HCT116 (cell line): ENCODE measurements at regions not wholly inside any gene's neighbourhood (a gene's known extent, or its start where the extent isn't known, plus 50 kb on each side); places are given as distances from the start of the nearest gene placed in this dataset.

Experiments
- ATAC-seq: fragments of 200-7000 bp; cut with Tn5 transposase; 2 replicates; pipeline ENCODE4 v1.9.1; 2020; ENCODE audit warnings: mild to moderate bottlenecking, moderate library complexity
- BruUV-seq: library from RNA; stranded (reverse); fragments of 400-500 nt; replicated peaks from 2 replicates; lab custom pipeline; 2021; lab: Mats Ljungman, UMichigan
- CTCF ChIA-PET: fragments of 300-600 bp; sonication (Branson Sonifier 250); formaldehyde crosslinking; loops from one replicate; lab custom pipeline; 2021; ENCODE audit warnings: antibody characterized with exemption; lab: Charles Lee
- POLR2A ChIA-PET: fragments of 300-600, 350-600 bp; sonication (Branson Sonifier 250); formaldehyde crosslinking; loops from one replicate; lab custom pipeline; 2021; ENCODE audit warnings: antibody characterized with exemption; lab: Charles Lee
- RAD21 ChIA-PET, 2 experiments: fragments of 300-600 bp; sonication (Branson Sonifier 250); formaldehyde crosslinking; loops; one replicate each; lab custom pipeline; 2023; ENCODE audit warnings: low total read pairs in 2 of 2; ENCODE audit not compliant: uncharacterized antibody in 2 of 2, unreplicated experiment in 2 of 2, low non-redundant PET in 1 of 2; lab: Charles Lee
- DNase-seq: peaks from one replicate; pipeline ENCODE4 v3.0.0-alpha.2; 2010; ENCODE audit warnings: low read depth, low spot score
- H2AFZ ChIP-seq: fragments of 200-600 bp; shearing (Covaris generic), sonication (generic); 2 replicates; pipeline ENCODE4 v1.6.1; 2017; ENCODE audit warnings: low read depth, mixed run types, mixed read lengths, antibody characterized with exemption, low read length; ENCODE audit not compliant: poor library complexity, severe bottlenecking
- H3K27ac ChIP-seq: 2 replicates; pipeline ENCODE4 v1.5.1; 2012; ENCODE audit warnings: low read depth, low read length
- H3K27me3 ChIP-seq: fragments of 200-600 bp; sonication (generic); 2 replicates; pipeline ENCODE4 v1.6.1; 2016; ENCODE audit warnings: mixed run types, low read length, mixed read lengths; ENCODE audit not compliant: insufficient read depth
- H3K36me3 ChIP-seq, 2 experiments: fragments of 200-500 bp in 1 of 2; fragments of 200-600 bp in 1 of 2; sonication (Bioruptor generic) in 1 of 2; sonication (generic) in 1 of 2; 2 replicates each; pipeline versions ENCODE4 v1.5.1 to v1.6.1; 2014 to 2016; ENCODE audit warnings: low read length in 2 of 2, inconsistent platforms in 1 of 2, mixed read lengths in 1 of 2, mixed run types in 1 of 2; ENCODE audit not compliant: insufficient read depth in 2 of 2, control insufficient read depth in 1 of 2
- H3K4me1 ChIP-seq, 2 experiments: fragments of 200-600 bp in 1 of 2; sonication (generic) in 1 of 2; 2 replicates each; pipeline versions ENCODE4 v1.5.1 to v1.6.1; 2012 to 2017; ENCODE audit warnings: low read length in 2 of 2, inconsistent platforms in 1 of 2, mild to moderate bottlenecking in 1 of 2, mixed read lengths in 1 of 2, mixed run types in 1 of 2, moderate library complexity in 1 of 2; ENCODE audit not compliant: insufficient read depth in 2 of 2, control insufficient read depth in 1 of 2
- H3K4me2 ChIP-seq: fragments of 200-600 bp; sonication (generic); 2 replicates; pipeline ENCODE4 v1.6.1; 2017; ENCODE audit warnings: mixed run types, low read length, mixed read lengths
- H3K4me3 ChIP-seq, 2 experiments: fragments of 200-600 bp in 1 of 2; sonication (generic) in 1 of 2; replicated peaks in 1 of 2; 2 replicates each; pipeline ENCODE4 v1.5.1; 2011 to 2016; ENCODE audit warnings: low read length in 2 of 2, control low read depth in 1 of 2, low read depth in 1 of 2, mild to moderate bottlenecking in 1 of 2, mixed read lengths in 1 of 2, mixed run types in 1 of 2
- H3K79me2 ChIP-seq: fragments of 200-600 bp; sonication (generic); 2 replicates; pipeline ENCODE4 v1.6.1; 2017; ENCODE audit warnings: mild to moderate bottlenecking, mixed run types, low read length, moderate library complexity, mixed read lengths; ENCODE audit not compliant: insufficient read depth
- H3K9ac ChIP-seq: fragments of 200-600 bp; sonication (generic); 2 replicates; pipeline ENCODE4 v1.6.1; 2016; ENCODE audit warnings: low read length, mixed read lengths
- H3K9me2 ChIP-seq: fragments of 200-600 bp; sonication (generic), shearing (Covaris generic); 2 replicates; pipeline ENCODE4 v1.6.1; 2017; ENCODE audit warnings: mixed run types, mild to moderate bottlenecking, moderate library complexity; ENCODE audit not compliant: insufficient read depth
- H3K9me3 ChIP-seq, 2 experiments: fragments of 200-500 bp in 1 of 2; fragments of 200-600 bp in 1 of 2; sonication (Bioruptor generic) in 1 of 2; sonication (generic) in 1 of 2; 2 replicates each; pipeline ENCODE4 v1.6.1; 2014 to 2017; ENCODE audit warnings: low read length in 2 of 2, mixed read lengths in 2 of 2, inconsistent platforms in 1 of 2, low read depth in 1 of 2, mild to moderate bottlenecking in 1 of 2, mixed run types in 1 of 2, moderate library complexity in 1 of 2; ENCODE audit not compliant: control insufficient read depth in 1 of 2, insufficient read depth in 1 of 2
- H4K20me1 ChIP-seq: fragments of 200-600 bp; sonication (generic), shearing (Covaris generic); 2 replicates; pipeline ENCODE4 v1.6.1; 2017; ENCODE audit warnings: mixed run types, mild to moderate bottlenecking, moderate library complexity; ENCODE audit not compliant: insufficient read depth
- CEBPB ChIP-seq: IDR thresholded peaks from 2 replicates; pipeline ENCODE4 v1.6.1; 2012; ENCODE audit warnings: low read depth
- EGR1 ChIP-seq: IDR thresholded peaks from 2 replicates; pipeline ENCODE4 v1.6.1; 2012; ENCODE audit warnings: low read depth
- ELF1 ChIP-seq: IDR thresholded peaks from 2 replicates; pipeline ENCODE4 v1.6.1; 2012; ENCODE audit warnings: low read depth, borderline replicate concordance
- EZH2 ChIP-seq: fragments of 200-600 bp; sonication (generic); IDR thresholded peaks from 2 replicates; pipeline ENCODE4 v1.6.1; 2017; ENCODE audit warnings: antibody characterized with exemption, mixed run types
- EZH2phosphoT487 ChIP-seq: fragments of 200-600 bp; IDR thresholded peaks from 2 replicates; pipeline ENCODE4 v1.6.1; 2018; ENCODE audit warnings: antibody characterized with exemption, borderline replicate concordance
- MAX ChIP-seq: IDR thresholded peaks from 2 replicates; pipeline ENCODE4 v1.6.1; 2012
- POLR2A ChIP-seq: IDR thresholded peaks from 2 replicates; pipeline ENCODE4 v1.7.0; 2011; ENCODE audit warnings: borderline replicate concordance; ENCODE audit not compliant: insufficient read depth, insufficient read length; ENCODE audit errors: extremely low read depth
- RAD21 ChIP-seq: IDR thresholded peaks from 2 replicates; pipeline ENCODE4 v1.6.1; 2012; ENCODE audit warnings: low read depth, mild to moderate bottlenecking
- SIN3A ChIP-seq: IDR thresholded peaks from 2 replicates; pipeline ENCODE4 v1.6.1; 2012; ENCODE audit warnings: low read depth
- SP1 ChIP-seq: IDR thresholded peaks from 2 replicates; pipeline ENCODE4 v1.6.1; 2012; ENCODE audit warnings: low read depth
- SRF ChIP-seq: IDR thresholded peaks from 2 replicates; pipeline ENCODE4 v1.6.1; 2012; ENCODE audit warnings: low read depth
- TCF7L2 ChIP-seq: IDR thresholded peaks from 2 replicates; pipeline ENCODE4 v1.7.0; 2011; ENCODE audit warnings: borderline replicate concordance, inconsistent platforms; ENCODE audit not compliant: insufficient read depth, insufficient read length; ENCODE audit errors: extremely low read depth
- YY1 ChIP-seq: IDR thresholded peaks from 2 replicates; pipeline ENCODE4 v1.6.1; 2011; ENCODE audit warnings: low read length, low read depth, moderate library complexity, mild to moderate bottlenecking; ENCODE audit not compliant: insufficient replicate concordance; ENCODE audit errors: extremely low read depth
- intact Hi-C: fragments of 100-400 bp; cut with micrococcal nuclease; formaldehyde crosslinking; loops from 2 replicates; pipeline ENCODE4 v1.10.0; 2022
- TF ChIP-seq, protein P1 (sequence below), 3 experiments: fragments of 200-600 bp in 1 of 3; sonication (generic) in 1 of 3; IDR thresholded peaks in 2 of 3; conservative IDR thresholded peaks in 1 of 3; 2 replicates each; pipeline ENCODE4 v1.5.1; 2012 to 2017; ENCODE audit warnings: low read depth in 2 of 3, low read length in 2 of 3, antibody characterized with exemption in 1 of 3, borderline replicate concordance in 1 of 3, control low read depth in 1 of 3, mild to moderate bottlenecking in 1 of 3, mixed read lengths in 1 of 3, mixed run types in 1 of 3, moderate library complexity in 1 of 3; ENCODE audit not compliant: insufficient read depth in 1 of 3
- TF ChIP-seq, protein P2 (sequence below): IDR thresholded peaks from 2 replicates; pipeline ENCODE4 v1.6.1; 2011; ENCODE audit warnings: mild to moderate bottlenecking, low read length, moderate library complexity; ENCODE audit not compliant: insufficient replicate concordance; ENCODE audit errors: extremely low read depth

DNA sequence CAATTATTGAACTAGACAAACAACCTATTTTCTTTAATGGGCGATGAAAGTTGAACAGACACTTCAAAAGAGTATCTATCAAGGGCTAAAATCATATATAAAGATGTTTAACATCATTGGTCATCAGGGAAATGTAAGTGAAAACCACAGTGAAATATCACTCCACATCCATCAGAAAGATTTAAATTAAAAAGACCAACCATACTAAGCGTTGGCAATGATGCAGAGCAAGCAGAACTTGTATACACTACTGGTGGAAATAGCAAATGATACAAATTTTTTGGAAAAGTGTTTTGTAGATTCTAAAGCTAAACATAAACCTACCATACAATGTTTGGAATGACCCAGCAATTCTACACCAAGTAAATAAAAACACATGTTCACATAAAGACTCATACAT lies 65.9 kb upstream of the THBS1 start:
- Histone ChIP-seq H3K4me1 (peaks cover 0 to 5% of the 10 kb centered on the region in 2 experiments; a peak in 1 of 4 replicates), H3K27ac (no peak overlapping the region), H3K79me2 (no peaks in the 10 kb centered on the region), H4K20me1 (no peaks in the 10 kb centered on the region), H2AFZ (no peak overlapping the region), H3K4me2 (no peak overlapping the region), H3K36me3 (no peaks in the 10 kb centered on the region), H3K4me3 (no peak overlapping the region), H3K9ac (no peak overlapping the region), H3K9me2 (no peaks in the 10 kb centered on the region), H3K9me3 (no peaks in the 10 kb centered on the region; a peak in 1 of 4 replicates), H3K27me3 (peaks cover 11% of the 10 kb centered on the region)
- POLR2A ChIA-PET = no interaction called here
- BruUV-seq = no TSS peak
- no peak for TF ChIP-seq MAX
- TF ChIP-seq, protein P1, sequence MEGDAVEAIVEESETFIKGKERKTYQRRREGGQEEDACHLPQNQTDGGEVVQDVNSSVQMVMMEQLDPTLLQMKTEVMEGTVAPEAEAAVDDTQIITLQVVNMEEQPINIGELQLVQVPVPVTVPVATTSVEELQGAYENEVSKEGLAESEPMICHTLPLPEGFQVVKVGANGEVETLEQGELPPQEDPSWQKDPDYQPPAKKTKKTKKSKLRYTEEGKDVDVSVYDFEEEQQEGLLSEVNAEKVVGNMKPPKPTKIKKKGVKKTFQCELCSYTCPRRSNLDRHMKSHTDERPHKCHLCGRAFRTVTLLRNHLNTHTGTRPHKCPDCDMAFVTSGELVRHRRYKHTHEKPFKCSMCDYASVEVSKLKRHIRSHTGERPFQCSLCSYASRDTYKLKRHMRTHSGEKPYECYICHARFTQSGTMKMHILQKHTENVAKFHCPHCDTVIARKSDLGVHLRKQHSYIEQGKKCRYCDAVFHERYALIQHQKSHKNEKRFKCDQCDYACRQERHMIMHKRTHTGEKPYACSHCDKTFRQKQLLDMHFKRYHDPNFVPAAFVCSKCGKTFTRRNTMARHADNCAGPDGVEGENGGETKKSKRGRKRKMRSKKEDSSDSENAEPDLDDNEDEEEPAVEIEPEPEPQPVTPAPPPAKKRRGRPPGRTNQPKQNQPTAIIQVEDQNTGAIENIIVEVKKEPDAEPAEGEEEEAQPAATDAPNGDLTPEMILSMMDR (IDR thresholded peaks at IDR 0.05 in 2 of 3, conservative IDR thresholded peaks at IDR 0.05 in 1 of 3; ENCODE audit: borderline replicate concordance in 1 of 3, insufficient read depth in 1 of 3, low read depth in 2 of 3, low read length in 2 of 3) = no peak
- TF ChIP-seq YY1 = no peak
- TF ChIP-seq POLR2A = no peak
- TF ChIP-seq, protein P2, sequence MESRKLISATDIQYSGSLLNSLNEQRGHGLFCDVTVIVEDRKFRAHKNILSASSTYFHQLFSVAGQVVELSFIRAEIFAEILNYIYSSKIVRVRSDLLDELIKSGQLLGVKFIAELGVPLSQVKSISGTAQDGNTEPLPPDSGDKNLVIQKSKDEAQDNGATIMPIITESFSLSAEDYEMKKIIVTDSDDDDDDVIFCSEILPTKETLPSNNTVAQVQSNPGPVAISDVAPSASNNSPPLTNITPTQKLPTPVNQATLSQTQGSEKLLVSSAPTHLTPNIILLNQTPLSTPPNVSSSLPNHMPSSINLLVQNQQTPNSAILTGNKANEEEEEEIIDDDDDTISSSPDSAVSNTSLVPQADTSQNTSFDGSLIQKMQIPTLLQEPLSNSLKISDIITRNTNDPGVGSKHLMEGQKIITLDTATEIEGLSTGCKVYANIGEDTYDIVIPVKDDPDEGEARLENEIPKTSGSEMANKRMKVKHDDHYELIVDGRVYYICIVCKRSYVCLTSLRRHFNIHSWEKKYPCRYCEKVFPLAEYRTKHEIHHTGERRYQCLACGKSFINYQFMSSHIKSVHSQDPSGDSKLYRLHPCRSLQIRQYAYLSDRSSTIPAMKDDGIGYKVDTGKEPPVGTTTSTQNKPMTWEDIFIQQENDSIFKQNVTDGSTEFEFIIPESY = no peak
- TF ChIP-seq TCF7L2 = no peak
- no peak for TF ChIP-seq RAD21
- no peak for TF ChIP-seq EZH2phosphoT487
- TF ChIP-seq EGR1 = no peak
- TF ChIP-seq SIN3A = no peak
- TF ChIP-seq EZH2 = no peak
- no peak for TF ChIP-seq ELF1
- no peak for TF ChIP-seq SP1
- TF ChIP-seq CEBPB = no peak
- no peak for TF ChIP-seq SRF
- RAD21 ChIA-PET = no interaction called here
- intact Hi-C loops = no loop called here
- CTCF ChIA-PET = no interaction called here
- DNase-seq (no peak), ATAC-seq (no peak)
